MCF 10A (cell line): ENCODE measurements at regions not wholly inside any gene's neighbourhood (a gene's known extent, or its start where the extent isn't known, plus 50 kb on each side); places are given as distances from the start of the nearest gene placed in this dataset.

ENCODE experiments used
- BruUV-seq: library from RNA; stranded (reverse); fragments of 400-500 nt; replicated peaks from 2 replicates; lab custom pipeline; 2021; lab: Mats Ljungman, UMichigan
- CTCF ChIA-PET: fragments of 300-600 bp; sonication (Branson Sonifier 250); formaldehyde crosslinking; extraction: SDS; loops from one replicate; lab custom pipeline; 2021; ENCODE audit warnings: antibody characterized with exemption, inconsistent platforms; lab: Yijun Ruan, JAX
- POLR2A ChIA-PET: fragments of 300-600, 350-650 bp; sonication (Branson Sonifier 250); formaldehyde crosslinking; extraction: SDS; loops from one replicate; lab custom pipeline; 2020; ENCODE audit warnings: antibody characterized with exemption, inconsistent platforms; lab: Yijun Ruan, JAX
- DNase-seq: peaks from one replicate; pipeline ENCODE4 v3.0.0-alpha.2; 2018; ENCODE audit not compliant: unreplicated experiment
- H3K27ac Mint-ChIP-seq: one replicate; pipeline ENCODE4 v1.8.0; 2022; ENCODE audit warnings: mild to moderate bottlenecking, low read depth, mixed read lengths; ENCODE audit not compliant: unreplicated experiment
- H3K27me3 Mint-ChIP-seq: one replicate; pipeline ENCODE4 v1.8.0; 2022; ENCODE audit warnings: mixed read lengths; ENCODE audit not compliant: insufficient read depth, unreplicated experiment
- H3K36me3 Mint-ChIP-seq: one replicate; pipeline ENCODE4 v1.8.0; 2022; ENCODE audit warnings: mild to moderate bottlenecking, moderate library complexity, mixed read lengths; ENCODE audit not compliant: insufficient read depth, unreplicated experiment
- H3K4me1 Mint-ChIP-seq: one replicate; pipeline ENCODE4 v1.8.0; 2022; ENCODE audit warnings: mixed read lengths; ENCODE audit not compliant: insufficient read depth, unreplicated experiment
- H3K4me3 Mint-ChIP-seq: one replicate; pipeline ENCODE4 v1.8.0; 2022; ENCODE audit warnings: mild to moderate bottlenecking, moderate library complexity, mixed read lengths; ENCODE audit not compliant: unreplicated experiment
- H3K9me3 Mint-ChIP-seq: one replicate; pipeline ENCODE4 v1.8.0; 2022; ENCODE audit warnings: mixed read lengths; ENCODE audit not compliant: unreplicated experiment
- CTCF ChIP-seq: fragments of 200-600 bp; IDR thresholded peaks from one replicate; pipeline ENCODE4 v1.8.0; 2022; ENCODE audit warnings: antibody characterized with exemption, mild to moderate bottlenecking; ENCODE audit not compliant: unreplicated experiment
- intact Hi-C: fragments of 100-400 bp; cut with micrococcal nuclease; formaldehyde crosslinking; loops from 2 replicates; pipeline ENCODE4 v1.14.1; 2022

GRCh38 chr12:113612076-113612728 is 140.5 kb upstream of the LHX5 start:
- BruUV-seq: no TSS peak
- Mint-ChIP-seq H3K27me3 (peaks cover 48% of the 10 kb centered on the region), H3K27ac (no peak overlapping the region), H3K9me3 (no peaks in the 10 kb centered on the region), H3K4me1 (no peaks in the 10 kb centered on the region), H3K36me3 (no peaks in the 10 kb centered on the region), H3K4me3 (no peak overlapping the region)
- TF ChIP-seq CTCF: no peak
- ChIA-PET POLR2A (no interaction called here), CTCF (interaction anchor here (0.6 to 0.7 kb wide), 2 partner anchors 155 to 393 kb away, joined by 3 read pairs; no protein-coding TSS in a partner anchor)
- DNase-seq: no peak
- intact Hi-C loops: no loop called here

GRCh38 chr12:113611652-113612051 is 140.0 kb upstream of the LHX5 start:
- Mint-ChIP-seq H3K27me3 (peaks cover 48% of the 10 kb centered on the region), H3K36me3 (no peaks in the 10 kb centered on the region), H3K4me1 (no peaks in the 10 kb centered on the region), H3K27ac (no peak overlapping the region), H3K4me3 (no peak overlapping the region), H3K9me3 (no peaks in the 10 kb centered on the region)
- TF ChIP-seq CTCF: no peak
- POLR2A ChIA-PET: no interaction called here
- intact Hi-C loops: no loop called here
- no peak for DNase-seq
- CTCF ChIA-PET: interaction anchor here (0.7 kb wide), 1 partner anchor 156 kb away, joined by 3 read pairs; no protein-coding TSS in a partner anchor
- BruUV-seq: no TSS peak

GRCh38 chr12:113610698-113611097 is 139.0 kb upstream of the LHX5 start:
- ChIA-PET CTCF (no interaction called here), POLR2A (no interaction called here)
- no TSS peak for BruUV-seq
- Mint-ChIP-seq H3K4me1 (no peaks in the 10 kb centered on the region), H3K9me3 (no peaks in the 10 kb centered on the region), H3K4me3 (no peak overlapping the region), H3K27me3 (peaks cover 48% of the 10 kb centered on the region), H3K27ac (no peak overlapping the region), H3K36me3 (no peaks in the 10 kb centered on the region)
- no peak for TF ChIP-seq CTCF
- intact Hi-C loops: no loop called here
- no peak for DNase-seq

- BruUV-seq: no TSS peak
Observed at GRCh38 chr12:113609692-113610469, 138.2 kb upstream of the LHX5 start.

More at GRCh38 chr12:113609692-113610469, 138.2 kb upstream of the LHX5 start:
- Mint-ChIP-seq H3K9me3 (no peaks in the 10 kb centered on the region), H3K27ac (no peak overlapping the region), H3K27me3 (peaks cover 48% of the 10 kb centered on the region), H3K4me3 (no peak overlapping the region), H3K4me1 (no peaks in the 10 kb centered on the region), H3K36me3 (no peaks in the 10 kb centered on the region)
- intact Hi-C loops: no loop called here
- no peak for DNase-seq
- POLR2A ChIA-PET: no interaction called here
- TF ChIP-seq CTCF: no peak
- CTCF ChIA-PET: no interaction called here
